Caco-2 (cell line): ENCODE measurements at regions not wholly inside any gene's neighbourhood (a gene's known extent, or its start where the extent isn't known, plus 50 kb on each side); places are given as distances from the start of the nearest gene placed in this dataset.

Experiments used
- BruUV-seq: library from RNA; stranded (reverse); fragments of 400-500 nt; replicated peaks from 2 replicates; lab custom pipeline; 2021; lab: Mats Ljungman, UMichigan
- CTCF ChIA-PET: fragments of 300-600 bp; sonication (Branson Sonifier 250); formaldehyde crosslinking; loops from one replicate; lab custom pipeline; 2022; ENCODE audit warnings: antibody characterized with exemption; lab: Charles Lee
- POLR2A ChIA-PET: fragments of 300-600 bp; sonication (Branson Sonifier 250); formaldehyde crosslinking; loops from one replicate; lab custom pipeline; 2022; ENCODE audit warnings: antibody characterized with exemption; lab: Charles Lee
- DNase-seq, 2 experiments: peaks; one replicate each; pipeline versions ENCODE4 v3.0.0 to v3.0.0-alpha.2; 2020 to 2022
- H3K27me3 ChIP-seq: replicated peaks from 2 replicates; pipeline ENCODE4 v1.6.0; 2011; ENCODE audit warnings: low read length; ENCODE audit not compliant: control insufficient read depth, insufficient read depth
- H3K36me3 ChIP-seq: 2 replicates; pipeline ENCODE4 v1.5.1; 2011; ENCODE audit warnings: low read length; ENCODE audit not compliant: control insufficient read depth, insufficient read depth
- H3K4me1 ChIP-seq: fragments of 250-450 bp; sonication (Bioruptor Pico); 2 replicates; pipeline ENCODE4 v1.5.1; 2020; ENCODE audit warnings: mild to moderate bottlenecking
- H3K4me3 ChIP-seq: 2 replicates; pipeline ENCODE4 v1.5.1; 2011; ENCODE audit warnings: low read depth, mild to moderate bottlenecking, control low read depth, low read length
- H3K9me3 ChIP-seq: fragments of 250-450 bp; sonication (Bioruptor Pico); 2 replicates; pipeline ENCODE4 v1.5.1; 2020; ENCODE audit warnings: mild to moderate bottlenecking, moderate library complexity
- H3K27ac Mint-ChIP-seq: one replicate; pipeline ENCODE4 v1.8.0; 2022; ENCODE audit warnings: mixed read lengths; ENCODE audit not compliant: unreplicated experiment
- H3K27me3 Mint-ChIP-seq: one replicate; pipeline ENCODE4 v1.8.0; 2022; ENCODE audit warnings: mixed read lengths; ENCODE audit not compliant: insufficient read depth, unreplicated experiment
- H3K36me3 Mint-ChIP-seq: one replicate; pipeline ENCODE4 v1.8.0; 2022; ENCODE audit warnings: mild to moderate bottlenecking, mixed read lengths; ENCODE audit not compliant: insufficient read depth, unreplicated experiment
- H3K4me1 Mint-ChIP-seq: one replicate; pipeline ENCODE4 v1.8.0; 2022; ENCODE audit warnings: low read depth, mixed read lengths; ENCODE audit not compliant: unreplicated experiment
- H3K4me3 Mint-ChIP-seq: one replicate; pipeline ENCODE4 v1.8.0; 2022; ENCODE audit warnings: mild to moderate bottlenecking, moderate library complexity, mixed read lengths; ENCODE audit not compliant: unreplicated experiment
- H3K9me3 Mint-ChIP-seq: one replicate; pipeline ENCODE4 v1.8.0; 2022; ENCODE audit warnings: mixed read lengths; ENCODE audit not compliant: unreplicated experiment
- CTCF ChIP-seq, 2 experiments: fragments of 200-600 bp in 1 of 2; IDR thresholded peaks; 1 replicate in 1 of 2; 2 replicates in 1 of 2; pipeline versions ENCODE4 v1.5.1 to v1.8.0; 2011 to 2022; ENCODE audit warnings: antibody characterized with exemption in 1 of 2, control low read depth in 1 of 2, inconsistent platforms in 1 of 2, low read depth in 1 of 2, low read length in 1 of 2, mild to moderate bottlenecking in 1 of 2, moderate library complexity in 1 of 2; ENCODE audit not compliant: insufficient read depth in 1 of 2, severe bottlenecking in 1 of 2, unreplicated experiment in 1 of 2
- intact Hi-C: fragments of 100-400 bp; cut with micrococcal nuclease; formaldehyde crosslinking; loops from one replicate; pipeline ENCODE4 v1.10.0; 2022; ENCODE audit not compliant: unreplicated experiment

- TF ChIP-seq CTCF (IDR thresholded peaks at IDR 0.05; ENCODE audit: insufficient read depth in 1 of 2, low read depth in 1 of 2, low read length in 1 of 2, severe bottlenecking in 1 of 2, unreplicated experiment in 1 of 2), result no peak
- DNase-seq, result no peak
- Mint-ChIP-seq H3K27ac (no peak overlapping the region), H3K27me3 (peaks cover 6% of the 10 kb centered on the region), H3K9me3 (no peaks in the 10 kb centered on the region), H3K4me1 (no peaks in the 10 kb centered on the region), H3K4me3 (no peak overlapping the region), H3K36me3 (no peaks in the 10 kb centered on the region)
- intact Hi-C loops, result no loop called here
- Histone ChIP-seq H3K36me3 (no peaks in the 10 kb centered on the region), H3K4me1 (no peaks in the 10 kb centered on the region), H3K4me3 (no peak overlapping the region), H3K9me3 (no peaks in the 10 kb centered on the region), H3K27me3 (no peaks in the 10 kb centered on the region)
- BruUV-seq, result no TSS peak
- ChIA-PET CTCF (no interaction called here), POLR2A (no interaction called here)
These were observed 292.1 kb upstream of the HSF2 start for GRCh38 chr6:122107256-122107852.

GRCh38 chr6:122109075-122109474, 290.4 kb upstream of the HSF2 start:
- Mint-ChIP-seq H3K27me3 (peaks cover 10% of the 10 kb centered on the region), H3K36me3 (no peaks in the 10 kb centered on the region), H3K4me3 (no peak overlapping the region), H3K9me3 (no peaks in the 10 kb centered on the region), H3K4me1 (no peaks in the 10 kb centered on the region), H3K27ac (no peak overlapping the region)
- ChIA-PET POLR2A (no interaction called here), CTCF (no interaction called here)
- Histone ChIP-seq H3K27me3 (no peaks in the 10 kb centered on the region), H3K36me3 (no peaks in the 10 kb centered on the region), H3K4me3 (no peak overlapping the region), H3K4me1 (no peaks in the 10 kb centered on the region), H3K9me3 (no peaks in the 10 kb centered on the region)
- no peak for TF ChIP-seq CTCF (IDR thresholded peaks at IDR 0.05; ENCODE audit: insufficient read depth in 1 of 2, low read depth in 1 of 2, low read length in 1 of 2, severe bottlenecking in 1 of 2, unreplicated experiment in 1 of 2)
- no TSS peak for BruUV-seq
- intact Hi-C loops, result no loop called here
- no peak for DNase-seq

- DNase-seq, result no peak
- H3K27me3 ChIP-seq, result no peaks in the 10 kb centered on the region
- H3K4me1 ChIP-seq, result no peaks in the 10 kb centered on the region
- Mint-ChIP-seq H3K27ac (no peak overlapping the region), H3K9me3 (no peaks in the 10 kb centered on the region), H3K4me3 (no peak overlapping the region), H3K36me3 (no peaks in the 10 kb centered on the region), H3K27me3 (peaks cover 17% of the 10 kb centered on the region), H3K4me1 (no peaks in the 10 kb centered on the region)
- BruUV-seq, result no TSS peak
- no peak overlapping the region for H3K4me3 ChIP-seq
- H3K9me3 ChIP-seq, result no peaks in the 10 kb centered on the region
- ChIA-PET POLR2A (no interaction called here), CTCF (no interaction called here)
- no peak for TF ChIP-seq CTCF (IDR thresholded peaks at IDR 0.05; ENCODE audit: insufficient read depth in 1 of 2, low read depth in 1 of 2, low read length in 1 of 2, severe bottlenecking in 1 of 2, unreplicated experiment in 1 of 2)
- no peaks in the 10 kb centered on the region for H3K36me3 ChIP-seq
- intact Hi-C loops, result no loop called here
These were observed 284.7 kb upstream of the HSF2 start for GRCh38 chr6:122114717-122115116.
